GM18861 (cell line): ENCODE measurements at regions not wholly inside any gene's neighbourhood (a gene's known extent, or its start where the extent isn't known, plus 50 kb on each side); places are given as distances from the start of the nearest gene placed in this dataset.
A peak's percentile ranks its signal among the peaks of the same experiment; 100 is the strongest.

ENCODE experiments used
- ATAC-seq: cut with Tn5 transposase; IDR thresholded peaks from one replicate; pipeline ENCODE4 v1.9.1; 2021; ENCODE audit not compliant: unreplicated experiment

DNA sequence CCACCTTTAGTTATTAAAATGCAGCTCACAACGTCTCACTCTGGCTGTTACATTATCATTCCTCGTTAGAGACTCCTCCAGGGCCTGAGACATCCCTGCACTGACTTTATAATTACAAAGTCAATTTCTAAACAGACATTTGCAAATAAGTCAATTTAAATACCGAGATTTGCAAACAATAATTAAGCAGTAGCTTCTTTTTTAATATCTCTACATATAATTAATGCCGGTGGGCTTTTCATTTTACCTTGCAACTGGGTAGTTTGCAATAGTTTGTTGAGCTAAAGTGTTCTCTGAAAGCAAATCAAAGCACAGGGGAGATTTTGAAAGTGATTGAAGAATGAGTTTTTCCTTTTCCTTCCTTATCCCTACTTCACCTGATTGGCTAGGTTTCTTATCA is 154.4 kb downstream of the TLR4 start:
- ATAC-seq: no peak

DNA sequence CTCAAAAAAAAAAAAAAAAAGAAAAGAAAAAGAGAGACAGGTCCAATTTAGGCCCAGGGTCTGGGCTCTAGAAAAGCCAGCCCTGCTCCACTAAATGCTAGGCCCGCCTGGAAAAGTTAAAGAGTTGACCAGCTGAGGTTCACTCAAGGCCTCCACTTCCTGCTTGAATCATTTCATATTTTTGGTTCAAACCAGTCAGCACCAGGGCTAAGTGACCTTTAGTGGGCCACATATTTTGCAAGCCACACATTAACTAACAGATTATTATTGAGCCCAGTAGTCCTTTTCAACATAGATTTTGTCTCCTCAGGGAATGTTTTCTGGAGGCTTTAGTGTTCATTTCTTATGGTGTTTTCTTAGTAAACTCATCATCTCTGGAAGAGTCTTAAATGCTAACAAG is 156.6 kb downstream of the TLR4 start:
- no peak for ATAC-seq

DNA sequence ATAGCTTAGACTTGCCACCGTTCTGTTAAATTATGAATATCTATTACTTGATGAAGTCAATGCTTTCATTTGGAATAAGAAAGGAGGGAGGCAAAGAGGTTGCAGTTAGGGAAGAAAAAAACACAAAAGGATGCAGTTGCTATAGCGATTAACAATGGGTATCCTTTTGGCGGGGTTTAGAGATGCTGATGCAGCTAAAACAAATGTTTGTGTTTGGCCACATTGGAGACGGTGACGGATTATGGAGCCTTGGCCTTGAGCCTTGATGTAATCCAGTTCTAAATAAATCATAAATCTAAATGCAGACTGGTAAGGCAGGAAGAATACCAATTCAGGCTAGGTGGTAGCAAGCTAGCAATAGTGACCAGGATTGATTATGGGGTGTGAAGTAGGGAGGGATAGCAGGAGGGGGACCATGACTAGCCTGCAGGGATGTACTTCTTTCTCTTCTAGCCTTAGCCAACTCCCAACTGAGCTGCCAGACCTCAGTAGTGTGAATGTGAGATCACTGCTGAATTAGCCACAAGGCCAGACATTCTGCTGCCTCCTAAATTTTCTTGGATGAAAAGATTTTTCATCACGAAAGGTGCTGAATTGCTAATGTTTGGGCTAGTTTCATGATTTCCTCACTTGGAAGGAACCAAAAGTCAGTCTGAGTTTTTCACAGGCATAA is 160.3 kb downstream of the TLR4 start:
- no peak for ATAC-seq

DNA sequence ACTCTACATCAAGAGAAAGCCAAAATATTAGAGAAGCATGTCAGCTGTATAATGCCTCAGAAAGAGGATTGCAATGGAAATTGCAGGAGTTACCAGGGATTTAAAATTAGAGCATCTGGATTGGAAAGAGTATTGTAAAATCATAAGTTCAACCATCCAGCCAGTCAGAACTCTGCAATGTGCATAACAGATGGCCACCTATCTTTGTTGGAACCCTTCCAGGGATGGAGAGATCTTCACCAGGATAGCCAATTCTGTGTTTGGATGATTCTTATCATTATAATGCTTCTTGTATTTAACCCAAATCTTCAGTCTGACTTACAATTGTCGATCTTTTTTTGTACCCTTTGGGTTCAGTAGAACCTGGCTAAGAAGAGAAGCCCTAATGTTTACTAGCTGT is 164.4 kb downstream of the TLR4 start:
- no peak for ATAC-seq

DNA sequence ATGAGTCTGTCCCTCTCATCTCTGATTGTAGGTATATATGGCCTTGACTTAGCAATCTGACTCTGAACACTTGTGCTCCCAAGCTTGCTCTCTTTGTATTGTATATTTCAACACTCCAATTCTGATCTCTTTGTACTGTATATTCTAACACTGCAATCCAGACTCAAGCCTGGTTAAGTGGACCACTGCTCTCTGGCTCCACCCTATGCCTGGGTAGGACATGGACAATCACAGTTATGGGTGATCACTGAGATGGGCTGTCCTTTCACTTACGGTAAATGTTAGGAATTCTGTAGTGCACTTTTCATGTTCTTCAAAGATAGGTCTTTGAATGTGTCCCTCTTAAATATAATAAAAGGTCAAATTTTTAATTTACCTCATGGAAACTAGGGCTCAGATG is 165.1 kb downstream of the TLR4 start:
- ATAC-seq: no peak

DNA sequence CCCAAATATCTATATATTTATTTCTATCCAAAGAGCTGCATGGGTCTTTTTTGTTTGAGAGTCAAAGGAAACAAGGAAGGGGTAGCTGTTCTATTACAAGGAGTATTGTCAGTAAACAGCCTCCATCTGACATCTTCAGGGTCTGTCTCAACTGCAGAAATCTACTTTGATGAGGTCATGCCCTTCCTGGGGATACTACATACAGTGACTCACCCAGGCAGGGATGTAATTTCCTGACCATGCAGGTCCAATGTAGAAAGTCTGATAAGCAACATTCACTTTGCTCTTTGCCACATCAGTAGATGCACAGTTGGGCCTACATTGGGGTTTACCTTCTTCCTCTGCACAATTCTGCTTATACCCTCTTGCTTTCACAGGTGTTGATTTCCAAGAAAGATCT is 165.5 kb downstream of the TLR4 start:
- ATAC-seq: no peak

DNA sequence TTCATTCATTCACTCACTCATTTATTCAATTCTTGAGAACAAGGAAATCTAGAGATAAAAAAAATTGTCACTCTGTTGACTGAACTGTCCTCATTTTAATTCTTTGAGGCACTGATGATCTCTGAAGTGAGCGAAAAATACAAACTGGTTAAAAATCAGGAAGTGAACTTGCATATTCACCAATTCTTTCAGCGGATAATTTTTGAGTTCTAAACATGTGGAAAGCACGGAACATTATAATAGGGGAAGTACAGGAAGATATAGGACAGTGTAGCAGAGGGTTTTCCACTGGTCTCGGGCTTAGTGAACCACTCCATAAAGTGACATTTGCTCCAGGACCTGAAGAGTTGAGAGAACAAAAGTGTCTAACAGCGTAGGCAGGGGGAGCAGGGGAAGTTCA is 169.5 kb downstream of the TLR4 start:
- ATAC-seq: no peak

DNA sequence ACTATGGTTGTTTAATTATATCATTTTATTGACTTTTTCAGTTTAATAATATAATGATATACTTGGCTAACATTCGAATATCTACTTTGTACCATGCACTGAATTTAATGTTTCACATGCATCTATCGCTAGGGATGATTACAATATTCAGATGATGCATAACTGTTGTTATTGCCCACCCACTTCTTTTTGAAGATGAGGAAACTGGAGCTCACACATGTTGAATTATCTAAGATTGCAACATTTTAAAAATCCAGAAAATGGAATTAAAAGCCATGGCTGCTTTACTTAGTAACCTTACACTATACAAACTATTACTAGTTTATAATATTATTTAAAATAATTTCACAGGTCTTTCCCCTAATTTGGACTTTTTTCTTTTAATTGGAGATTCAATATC is 171.7 kb downstream of the TLR4 start:
- ATAC-seq: no peak

DNA sequence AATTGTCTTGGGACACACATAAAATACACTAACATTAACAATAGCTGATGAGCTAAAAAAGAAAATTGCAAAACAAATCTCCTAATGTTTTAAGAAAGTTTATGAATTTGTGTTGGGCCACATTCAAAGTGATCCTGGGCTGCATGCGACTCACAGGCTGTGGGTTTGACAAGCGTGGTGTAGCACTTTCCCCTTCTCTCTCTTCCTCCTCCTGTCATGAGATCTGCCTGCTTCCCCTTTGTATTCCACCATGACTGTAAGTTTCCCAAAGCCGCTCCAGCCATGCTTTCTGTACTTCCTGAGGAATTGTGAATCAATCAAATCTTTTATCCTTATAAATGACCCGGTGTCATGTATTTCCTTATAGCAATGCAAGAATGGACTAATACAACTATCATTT is 178.0 kb downstream of the TLR4 start:
- ATAC-seq: no peak

DNA sequence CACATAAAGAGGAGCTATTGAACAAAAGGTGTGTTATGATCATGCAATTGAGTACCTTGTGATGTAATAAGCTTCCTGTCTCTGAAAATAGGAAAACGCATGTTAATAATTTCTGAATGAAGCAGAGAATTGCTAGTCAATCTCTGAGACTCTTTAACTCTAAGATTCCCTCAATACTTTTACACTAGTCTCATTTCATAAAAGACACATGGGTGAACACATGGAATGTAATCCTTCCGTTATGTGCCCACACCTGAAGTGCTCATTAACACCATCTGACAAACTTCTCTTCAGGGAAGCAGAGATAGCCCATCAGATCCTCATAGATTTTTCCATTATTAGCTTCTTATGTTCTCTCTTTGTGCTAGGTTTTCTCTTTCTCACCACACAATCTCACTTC is 182.4 kb downstream of the TLR4 start:
- ATAC-seq: no peak

DNA sequence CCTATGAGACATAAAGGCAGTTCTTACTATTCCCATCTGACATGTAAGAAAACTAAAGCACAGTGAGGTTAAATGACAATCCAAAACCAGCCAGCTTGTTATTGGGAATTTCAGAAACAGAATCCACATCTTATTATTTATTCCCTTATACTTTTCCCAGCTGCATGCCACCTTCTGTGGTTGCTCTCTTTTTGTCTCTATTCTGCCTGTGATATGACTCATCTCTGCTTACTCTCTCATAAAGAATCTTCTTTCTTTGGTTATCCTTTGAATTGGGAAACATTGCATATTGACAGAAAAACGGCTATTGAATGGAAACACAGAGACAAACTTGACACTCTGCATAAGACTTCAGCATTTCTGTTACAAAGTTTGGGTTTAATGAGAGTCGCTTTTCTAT is 183.2 kb downstream of the TLR4 start:
- no peak for ATAC-seq

DNA sequence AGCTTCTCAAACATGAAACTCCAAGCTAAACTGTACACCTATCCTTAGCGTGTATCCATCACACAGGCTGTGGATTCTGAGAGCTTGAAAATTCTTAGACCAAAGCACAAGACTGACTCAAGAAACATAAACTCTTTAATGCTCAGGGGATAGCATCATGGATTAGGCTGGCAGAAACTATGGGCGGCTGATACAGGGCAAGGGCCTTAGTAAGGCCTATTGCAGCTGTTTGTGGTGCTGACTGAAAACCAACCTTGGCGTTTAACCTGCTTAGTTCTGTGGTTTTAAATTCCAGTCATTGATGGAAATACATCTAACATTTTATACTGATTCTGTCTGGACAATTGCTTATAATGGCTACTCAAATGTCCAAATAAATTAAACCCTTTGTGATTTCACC is 183.7 kb downstream of the TLR4 start:
- no peak for ATAC-seq

DNA sequence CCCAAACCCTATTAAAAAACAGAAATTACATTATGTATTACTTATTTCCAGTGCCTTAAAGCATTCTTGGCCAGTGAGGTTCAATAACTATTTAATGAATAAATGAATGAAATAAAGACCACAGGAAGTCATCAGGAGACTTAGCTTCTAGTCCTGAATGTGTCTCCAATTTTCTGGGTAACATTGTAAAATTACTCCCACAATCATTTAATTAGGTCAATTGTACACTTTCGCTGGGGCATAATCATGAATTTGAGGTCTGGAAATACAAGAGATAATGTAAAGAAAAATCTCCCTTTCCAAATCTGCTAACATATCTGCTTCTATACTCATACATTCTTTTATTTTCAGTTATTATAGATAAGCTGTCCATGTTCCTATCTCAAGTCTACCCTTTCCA is 199.2 kb downstream of the TLR4 start:
- no peak for ATAC-seq

DNA sequence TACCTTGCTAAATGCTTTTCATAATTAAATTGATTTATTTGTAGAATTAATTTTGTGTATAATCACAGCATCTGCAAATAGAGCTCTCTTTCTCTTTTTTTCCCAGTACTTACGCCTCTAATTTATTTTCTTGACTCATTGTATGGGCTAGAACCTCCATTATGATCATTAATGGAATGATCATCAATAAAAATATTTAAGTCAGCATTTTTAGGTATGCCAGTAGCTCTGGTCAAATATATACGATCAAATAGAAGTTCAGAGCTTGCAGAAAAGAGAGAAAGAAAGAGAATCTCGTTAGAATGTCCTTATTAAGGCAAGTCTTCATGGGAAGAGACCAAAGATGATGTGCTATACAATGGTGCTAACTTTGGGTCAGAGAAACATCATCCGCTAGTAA is 202.6 kb downstream of the TLR4 start:
- no peak for ATAC-seq

DNA sequence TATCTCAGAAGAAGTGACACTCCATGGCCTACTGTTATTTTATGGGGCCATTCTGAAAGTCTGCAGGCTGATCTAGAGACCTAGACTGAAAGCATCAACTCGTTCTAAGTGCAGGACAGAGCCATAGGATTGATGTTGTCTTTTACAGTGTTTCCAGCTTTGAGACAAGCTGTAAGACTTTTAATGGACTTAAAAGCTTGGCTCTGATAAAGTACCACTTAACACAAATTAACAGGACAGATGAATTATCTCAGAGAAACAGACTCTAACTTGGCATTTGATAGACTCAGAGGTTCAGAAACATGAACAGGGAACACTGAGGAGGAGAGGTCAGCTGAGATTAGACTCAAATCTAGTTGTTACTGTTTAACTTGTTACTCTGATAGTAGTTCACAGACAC is 203.2 kb downstream of the TLR4 start:
- no peak for ATAC-seq

DNA sequence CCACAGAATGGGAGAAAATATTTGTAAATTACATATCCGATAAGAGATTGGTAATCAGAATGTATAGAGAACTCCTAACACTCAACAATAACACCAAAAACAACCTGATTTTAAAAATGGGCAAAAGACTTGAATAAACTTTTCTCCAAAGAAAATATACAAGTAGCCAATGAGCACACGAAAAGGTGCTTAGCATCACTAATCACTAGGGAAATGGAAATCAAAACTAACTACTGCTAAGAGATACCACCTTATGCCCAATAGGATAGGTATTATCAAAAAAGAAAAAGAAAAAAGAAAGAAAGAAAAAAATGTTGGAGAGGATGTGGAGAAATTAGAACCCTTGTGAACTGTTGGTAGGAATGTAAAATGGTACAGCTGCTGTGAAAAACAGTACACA is 212.1 kb downstream of the TLR4 start:
- peak; percentile 52 for ATAC-seq

DNA sequence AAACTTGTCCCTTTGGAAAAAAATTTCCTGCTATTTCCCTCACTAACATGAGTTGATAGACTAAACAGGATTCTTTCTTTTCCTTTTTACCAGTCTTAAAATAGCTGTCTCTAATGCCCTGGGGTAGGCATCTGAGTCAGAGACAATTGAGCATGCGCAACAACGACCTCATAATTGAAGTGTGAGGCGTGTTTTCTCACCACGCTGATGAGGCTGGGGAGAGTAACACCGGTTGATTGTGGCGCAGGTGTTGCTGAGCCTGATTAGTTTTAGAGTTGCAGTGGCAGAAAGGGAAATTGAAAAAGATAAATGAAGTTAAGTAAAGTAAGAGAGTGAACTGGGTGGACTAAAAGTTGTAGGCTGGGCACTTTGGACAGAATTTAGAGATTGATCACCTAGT is 213.7 kb downstream of the TLR4 start:
- ATAC-seq: no peak

DNA sequence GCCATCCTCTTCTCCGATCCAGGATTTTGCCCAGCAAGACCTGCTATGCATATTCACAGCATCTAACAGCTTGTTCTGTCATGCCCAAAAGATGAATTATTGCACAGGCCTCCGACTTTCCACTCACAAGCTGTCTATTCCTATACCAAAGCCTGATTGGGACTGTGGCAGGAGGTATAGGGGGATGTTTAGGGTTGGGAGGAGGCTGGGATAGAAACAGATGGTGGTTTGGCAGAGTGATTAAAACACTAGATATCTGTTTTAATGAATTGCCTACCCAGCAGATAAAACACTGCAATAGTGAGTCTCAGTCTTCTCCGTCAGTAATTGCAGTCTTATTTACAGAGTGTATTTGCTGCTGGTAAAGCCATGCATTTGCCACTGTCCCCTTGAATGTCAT is 215.3 kb downstream of the TLR4 start:
- ATAC-seq: no peak

DNA sequence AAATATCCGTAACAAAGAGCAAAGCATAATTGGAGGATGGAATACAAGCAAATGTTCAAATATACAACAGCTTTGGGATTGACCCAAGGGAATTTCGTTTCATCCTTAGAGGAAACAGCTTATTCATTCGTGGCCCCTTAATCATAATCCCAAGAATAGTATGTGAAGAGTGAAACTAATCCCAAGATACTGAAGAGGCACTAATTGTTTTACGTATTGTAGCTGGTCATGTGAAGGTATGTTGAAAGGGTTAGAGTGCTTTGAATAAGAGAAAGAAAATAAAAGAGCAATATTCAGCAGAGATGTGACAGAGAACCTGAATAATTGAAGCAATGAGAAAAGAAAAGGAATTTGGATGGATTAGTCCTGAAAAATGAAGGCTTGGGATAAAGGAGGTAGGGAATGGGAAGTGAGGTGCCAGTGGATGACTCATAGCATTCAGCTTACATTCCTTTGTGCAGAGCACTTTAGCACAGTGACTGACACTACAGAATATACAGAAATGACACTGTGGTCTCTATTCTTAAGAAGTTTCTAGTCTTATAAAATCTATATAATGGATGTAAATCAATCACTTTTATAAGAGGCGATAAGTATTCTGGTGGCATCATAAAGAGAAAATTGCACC is 221.9 kb downstream of the TLR4 start:
- ATAC-seq: no peak

DNA sequence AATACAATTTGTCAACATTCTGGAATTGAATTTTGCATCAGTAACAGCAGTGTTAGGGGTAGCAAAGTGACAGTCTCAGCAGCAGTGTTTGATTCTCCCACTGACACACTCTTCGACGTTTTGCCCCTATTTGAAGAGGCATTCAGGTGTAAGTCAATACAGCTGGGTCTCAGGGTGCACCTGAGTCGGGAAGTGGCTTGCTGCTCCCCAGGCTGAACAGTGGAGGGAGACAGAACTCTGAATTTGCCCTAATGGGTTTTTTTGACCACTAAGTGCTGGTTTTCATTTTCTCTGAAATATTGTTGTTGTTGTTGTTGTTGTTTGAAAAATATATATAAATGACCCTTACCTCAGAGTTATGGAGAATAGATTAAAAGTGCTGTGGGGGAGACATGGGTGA is 223.2 kb downstream of the TLR4 start:
- ATAC-seq: no peak

DNA sequence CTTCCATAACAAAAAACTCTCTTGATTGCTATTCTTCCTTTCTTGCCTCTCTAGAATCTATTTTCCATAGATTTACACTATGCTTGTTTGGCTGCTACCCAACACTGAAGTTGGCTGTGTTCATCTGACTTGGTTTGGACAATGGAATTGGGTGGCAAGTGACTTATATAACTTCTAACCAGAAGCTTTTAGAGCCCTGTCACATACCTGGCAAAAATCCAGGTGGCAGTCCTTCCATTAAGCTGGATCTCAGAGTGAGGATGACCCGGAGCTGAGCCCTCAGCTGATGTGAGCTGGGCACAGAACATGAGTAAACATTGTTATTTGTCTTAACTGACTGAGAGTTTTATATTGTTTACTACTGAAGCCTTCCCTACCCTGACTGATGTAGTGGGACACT is 225.7 kb downstream of the TLR4 start:
- ATAC-seq: no peak

DNA sequence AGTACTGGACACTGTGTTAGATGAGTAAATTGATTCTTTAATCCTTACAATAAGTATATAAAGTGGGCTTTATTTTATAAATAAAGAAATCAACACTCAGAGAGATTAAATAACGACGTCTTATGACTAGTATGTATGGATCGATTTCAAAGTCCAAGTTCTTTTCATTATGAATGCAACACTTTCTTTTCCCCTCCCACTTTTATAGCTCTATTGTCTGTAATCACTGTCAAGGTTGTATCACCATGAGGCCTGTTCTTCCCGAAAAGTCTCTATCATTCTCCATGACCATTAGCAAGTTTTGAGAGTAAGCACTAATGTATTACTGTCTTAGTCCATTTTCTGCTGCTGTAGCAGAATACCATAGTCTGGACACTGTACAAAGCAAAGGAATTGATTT is 228.4 kb downstream of the TLR4 start:
- ATAC-seq: no peak
